Lower leg skin (tissue), 3 donors: ENCODE measurements at regions not wholly inside any gene's neighbourhood (a gene's known extent, or its start where the extent isn't known, plus 50 kb on each side); places are given as distances from the start of the nearest gene placed in this dataset.

Source experiments
- POLR2A ChIP-seq, 2 donors: fragments of 450-650 bp; IDR thresholded peaks; one replicate each; pipeline ENCODE4 v1.6.1; 2016 to 2017; ENCODE audit warnings: antibody characterized with exemption in 2 of 2, mild to moderate bottlenecking in 1 of 2, moderate library complexity in 1 of 2
- TF ChIP-seq, protein P1 (sequence below), 3 donors: fragments of 450-650 bp; IDR thresholded peaks; one replicate each; pipeline ENCODE4 v1.5.1; 2016; ENCODE audit warnings: antibody characterized with exemption in 3 of 3, mild to moderate bottlenecking in 3 of 3, moderate library complexity in 2 of 3

DNA sequence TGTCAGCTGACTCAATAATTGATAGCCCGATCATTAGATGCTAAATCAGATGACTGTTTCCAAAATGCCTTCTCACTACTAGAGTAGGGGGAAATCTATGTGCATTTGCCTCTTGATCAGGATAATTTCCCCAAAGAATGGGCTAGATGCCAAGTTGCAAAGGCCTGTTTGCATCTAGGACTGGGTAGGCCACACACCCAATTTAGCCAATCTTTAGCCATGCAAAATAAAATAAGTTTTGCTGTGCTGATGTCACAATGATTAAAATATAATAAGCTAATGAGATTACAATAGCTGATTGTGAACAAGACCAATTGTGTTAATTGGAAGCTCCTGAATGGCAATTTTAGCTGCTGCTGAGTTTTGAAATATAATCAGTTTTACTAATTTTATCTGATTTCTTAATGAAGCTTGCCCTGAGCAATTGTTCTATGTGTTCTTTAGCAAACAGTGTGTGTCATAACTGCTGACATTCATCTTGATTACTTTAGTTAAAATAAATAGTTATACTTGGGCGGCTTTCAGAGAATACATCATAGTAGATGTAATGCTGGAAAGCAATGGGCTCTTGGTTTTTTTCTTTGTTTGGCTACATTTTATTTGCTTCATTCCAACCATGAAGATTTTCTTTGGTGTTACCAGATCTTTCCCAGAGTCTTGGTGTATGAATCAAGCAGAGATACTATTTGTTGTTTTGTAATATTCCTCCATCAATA is 973.2 kb upstream of the SLC35B3 start:
- TF ChIP-seq, protein P1, sequence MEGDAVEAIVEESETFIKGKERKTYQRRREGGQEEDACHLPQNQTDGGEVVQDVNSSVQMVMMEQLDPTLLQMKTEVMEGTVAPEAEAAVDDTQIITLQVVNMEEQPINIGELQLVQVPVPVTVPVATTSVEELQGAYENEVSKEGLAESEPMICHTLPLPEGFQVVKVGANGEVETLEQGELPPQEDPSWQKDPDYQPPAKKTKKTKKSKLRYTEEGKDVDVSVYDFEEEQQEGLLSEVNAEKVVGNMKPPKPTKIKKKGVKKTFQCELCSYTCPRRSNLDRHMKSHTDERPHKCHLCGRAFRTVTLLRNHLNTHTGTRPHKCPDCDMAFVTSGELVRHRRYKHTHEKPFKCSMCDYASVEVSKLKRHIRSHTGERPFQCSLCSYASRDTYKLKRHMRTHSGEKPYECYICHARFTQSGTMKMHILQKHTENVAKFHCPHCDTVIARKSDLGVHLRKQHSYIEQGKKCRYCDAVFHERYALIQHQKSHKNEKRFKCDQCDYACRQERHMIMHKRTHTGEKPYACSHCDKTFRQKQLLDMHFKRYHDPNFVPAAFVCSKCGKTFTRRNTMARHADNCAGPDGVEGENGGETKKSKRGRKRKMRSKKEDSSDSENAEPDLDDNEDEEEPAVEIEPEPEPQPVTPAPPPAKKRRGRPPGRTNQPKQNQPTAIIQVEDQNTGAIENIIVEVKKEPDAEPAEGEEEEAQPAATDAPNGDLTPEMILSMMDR (IDR thresholded peaks at IDR 0.05): no peak
- TF ChIP-seq POLR2A (IDR thresholded peaks at IDR 0.05): no peak
